H1 (cell line): ENCODE measurements at regions not wholly inside any gene's neighbourhood (a gene's known extent, or its start where the extent isn't known, plus 50 kb on each side); places are given as distances from the start of the nearest gene placed in this dataset.

Experiments
- ASH2L ChIP-seq: fragments of 200-600, 300-600 bp; sonication (generic); IDR thresholded peaks from one replicate; pipeline ENCODE4 v1.7.1; 2017; ENCODE audit warnings: low read length
- CHD7 ChIP-seq: fragments of 300-600 bp; sonication (generic); IDR thresholded peaks from 2 replicates; pipeline ENCODE4 v1.7.1; 2012; ENCODE audit warnings: low read length, moderate library complexity, mild to moderate bottlenecking, inconsistent platforms; ENCODE audit not compliant: insufficient replicate concordance
- NANOG ChIP-seq: IDR thresholded peaks from 2 replicates; pipeline ENCODE4 v1.6.1; 2011; ENCODE audit warnings: low read length, low read depth, mild to moderate bottlenecking, inconsistent platforms; ENCODE audit not compliant: insufficient read depth, poor library complexity, severe bottlenecking
- PHF8 ChIP-seq: fragments of 200-600 bp; sonication (generic); conservative IDR thresholded peaks from 2 replicates; pipeline ENCODE4 v1.7.1; 2012; ENCODE audit warnings: low read depth, mild to moderate bottlenecking, inconsistent platforms, low read length, moderate library complexity
- SUZ12 ChIP-seq: fragments of 200-600 bp; sonication (generic); IDR thresholded peaks from 2 replicates; pipeline ENCODE4 v1.6.1; 2012; ENCODE audit warnings: mild to moderate bottlenecking, inconsistent platforms, low read length, moderate library complexity, mixed read lengths

GRCh38 chr1:67955591-67955990, 94.8 kb downstream of the DIRAS3 start (continued):
- no peak for TF ChIP-seq SUZ12
- TF ChIP-seq NANOG, result no peak
- TF ChIP-seq PHF8, result no peak
- TF ChIP-seq CHD7, result no peak
- TF ChIP-seq ASH2L, result no peak
